NB4 (cell line): ENCODE measurements at regions not wholly inside any gene's neighbourhood (a gene's known extent, or its start where the extent isn't known, plus 50 kb on each side); places are given as distances from the start of the nearest gene placed in this dataset.

ENCODE experiments used
- POLR2A ChIP-seq: IDR thresholded peaks from 2 replicates; pipeline ENCODE4 v1.6.1; 2011; ENCODE audit warnings: mild to moderate bottlenecking; ENCODE audit not compliant: insufficient read length; ENCODE audit errors: extremely low read depth
- TF ChIP-seq, protein P1 (sequence below): IDR thresholded peaks from one replicate; pipeline ENCODE4 v1.5.1; 2012; ENCODE audit warnings: low read depth, low read length

DNA sequence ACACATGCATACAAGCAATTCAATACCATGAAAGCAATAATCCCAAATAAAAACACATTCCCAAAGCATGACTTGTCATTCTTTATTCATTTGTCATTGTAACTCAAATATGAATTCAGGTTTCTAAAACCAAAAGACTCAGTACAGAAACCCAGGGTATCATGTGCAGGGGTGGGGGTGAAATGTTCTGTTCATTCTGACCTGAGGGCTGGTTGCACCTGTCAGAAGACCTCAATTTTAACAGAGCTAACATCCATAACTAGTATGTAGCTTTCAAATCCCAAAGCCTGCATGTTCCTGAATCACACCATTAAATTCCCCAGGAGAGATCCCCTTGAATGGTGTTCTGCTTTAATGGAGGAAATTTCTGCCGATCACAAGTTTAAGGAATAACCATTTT is 738.7 kb downstream of the MCTP2 start:
- TF ChIP-seq, protein P1, sequence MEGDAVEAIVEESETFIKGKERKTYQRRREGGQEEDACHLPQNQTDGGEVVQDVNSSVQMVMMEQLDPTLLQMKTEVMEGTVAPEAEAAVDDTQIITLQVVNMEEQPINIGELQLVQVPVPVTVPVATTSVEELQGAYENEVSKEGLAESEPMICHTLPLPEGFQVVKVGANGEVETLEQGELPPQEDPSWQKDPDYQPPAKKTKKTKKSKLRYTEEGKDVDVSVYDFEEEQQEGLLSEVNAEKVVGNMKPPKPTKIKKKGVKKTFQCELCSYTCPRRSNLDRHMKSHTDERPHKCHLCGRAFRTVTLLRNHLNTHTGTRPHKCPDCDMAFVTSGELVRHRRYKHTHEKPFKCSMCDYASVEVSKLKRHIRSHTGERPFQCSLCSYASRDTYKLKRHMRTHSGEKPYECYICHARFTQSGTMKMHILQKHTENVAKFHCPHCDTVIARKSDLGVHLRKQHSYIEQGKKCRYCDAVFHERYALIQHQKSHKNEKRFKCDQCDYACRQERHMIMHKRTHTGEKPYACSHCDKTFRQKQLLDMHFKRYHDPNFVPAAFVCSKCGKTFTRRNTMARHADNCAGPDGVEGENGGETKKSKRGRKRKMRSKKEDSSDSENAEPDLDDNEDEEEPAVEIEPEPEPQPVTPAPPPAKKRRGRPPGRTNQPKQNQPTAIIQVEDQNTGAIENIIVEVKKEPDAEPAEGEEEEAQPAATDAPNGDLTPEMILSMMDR = no peak
- TF ChIP-seq POLR2A = no peak
